ENCODE measurements at regions not wholly inside any gene's neighbourhood (a gene's known extent, or its start where the extent isn't known, plus 50 kb on each side); places are given as distances from the start of the nearest gene placed in this dataset.

DNA sequence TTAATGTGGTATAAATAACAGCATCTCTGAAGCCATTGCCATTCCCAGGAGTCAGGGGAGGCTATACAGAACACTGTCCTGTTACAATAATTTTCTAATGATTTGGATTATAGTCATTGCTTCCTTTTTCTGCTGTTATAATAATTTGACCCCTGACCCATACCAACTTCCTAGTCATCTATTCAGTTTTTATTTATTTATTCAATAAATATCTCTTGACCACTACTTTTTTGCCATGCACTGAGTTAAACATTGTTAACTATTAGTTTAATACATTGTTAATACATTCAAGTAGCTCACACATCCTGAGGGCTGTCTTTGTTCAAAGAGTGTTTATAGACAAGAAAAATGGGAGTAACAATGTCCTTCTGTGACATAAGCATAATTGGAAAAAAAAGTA, 235.5 kb upstream of the MEOX2 start:
- no peak for DNase-seq (ENCODE audit: low read depth, low spot score)

DNA sequence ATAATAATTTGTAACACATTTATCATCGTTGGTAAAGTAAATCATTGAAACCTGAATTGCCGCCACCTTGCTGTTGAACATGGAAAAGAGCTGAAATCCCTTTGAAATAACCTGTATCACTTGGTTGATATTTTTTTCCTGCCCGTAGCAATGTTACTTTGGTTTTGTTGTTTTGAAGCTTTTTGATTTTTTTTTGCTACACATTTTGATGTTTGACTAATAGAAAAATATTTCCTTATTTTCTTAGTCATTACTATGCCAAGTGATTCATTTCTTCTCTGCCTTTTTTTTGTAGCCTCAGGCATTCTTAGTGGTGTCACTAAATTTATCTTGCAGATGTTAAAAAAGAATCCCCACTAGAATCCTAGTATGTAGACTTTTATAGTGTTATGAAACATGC, 235.1 kb upstream of the MEOX2 start:
- DNase-seq (ENCODE audit: low read depth, low spot score) = no peak

DNA sequence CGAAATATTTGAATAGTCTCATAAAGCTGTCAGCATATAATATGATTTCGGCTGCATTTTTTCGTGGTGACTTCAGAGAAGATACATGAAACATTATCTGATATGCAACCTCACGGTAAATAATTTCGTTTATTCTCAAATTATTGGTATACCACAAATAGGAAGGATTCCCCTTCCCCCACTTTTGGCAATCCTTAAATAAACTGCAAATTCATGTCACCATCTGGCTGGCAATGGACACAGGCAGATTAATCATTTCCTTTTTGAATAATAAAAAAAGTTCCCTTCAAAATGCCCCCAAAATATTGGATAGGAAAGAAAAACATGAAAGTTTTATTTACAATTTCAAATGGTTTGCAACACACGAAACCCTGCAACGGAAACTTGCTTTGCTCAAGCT, 234.5 kb upstream of the MEOX2 start:
- no peak for DNase-seq (ENCODE audit: low read depth, low spot score)

DNA sequence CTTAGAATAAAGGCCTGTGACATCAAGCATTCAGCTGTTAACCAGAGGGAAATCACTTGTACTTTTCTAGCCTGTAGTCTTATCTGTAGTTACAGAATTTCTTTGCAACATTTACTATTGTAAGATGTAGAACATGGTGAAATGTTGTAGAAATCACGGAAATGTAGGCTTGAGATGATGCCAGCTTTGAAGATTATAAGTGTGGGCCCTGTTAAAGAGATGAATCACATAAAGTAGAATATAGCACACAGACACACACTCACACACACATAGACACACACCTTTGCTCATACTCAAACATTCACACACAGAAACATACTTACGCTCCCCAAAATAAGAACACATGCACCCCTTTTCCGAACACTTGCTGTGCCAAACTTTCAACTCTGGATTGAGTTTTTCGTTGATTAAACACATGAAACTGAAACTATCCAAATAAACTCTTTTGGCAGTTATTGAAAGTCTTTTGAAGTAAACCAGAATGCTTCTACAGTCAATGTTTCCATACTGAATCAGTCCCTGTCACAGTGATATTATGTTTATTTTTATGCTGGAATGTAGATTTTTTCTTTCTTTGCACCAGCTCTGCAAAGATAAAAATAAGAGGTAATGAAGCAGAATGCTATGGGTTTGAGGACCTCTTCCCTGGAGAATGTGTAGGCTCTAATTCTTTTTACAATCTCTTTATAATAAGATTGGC, 230.3 kb upstream of the MEOX2 start:
- peak; percentile 11 for DNase-seq (ENCODE audit: low read depth, low spot score)

DNA sequence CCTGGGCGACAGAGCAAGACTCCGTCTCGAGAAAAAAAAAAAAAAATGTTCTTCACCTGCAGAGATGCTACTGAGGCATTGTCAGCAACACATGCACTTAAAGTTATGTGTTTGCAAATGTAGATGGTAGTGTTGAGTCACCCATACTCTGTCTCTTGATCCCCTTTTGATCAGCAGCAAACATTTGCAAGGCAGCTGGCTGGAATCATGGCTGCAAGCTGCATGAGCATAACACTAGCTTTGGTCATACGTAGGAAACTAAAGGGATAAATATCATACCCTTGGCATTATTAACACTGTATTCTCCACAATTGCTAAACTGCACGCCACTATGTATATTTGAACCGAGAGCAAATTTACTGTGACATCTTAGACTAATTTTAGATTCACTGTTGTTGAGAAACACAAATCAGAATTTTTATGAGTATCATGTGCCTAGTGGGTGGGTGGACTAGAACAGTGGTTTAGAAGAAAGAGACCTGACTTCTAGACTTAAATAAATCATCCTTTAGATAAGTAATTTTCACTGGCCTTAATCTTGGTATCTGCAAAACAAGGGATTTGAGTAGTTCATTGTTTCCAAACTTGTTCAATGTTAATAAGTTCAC, 229.3 kb upstream of the MEOX2 start:
- no peak for DNase-seq (ENCODE audit: low read depth, low spot score)

DNA sequence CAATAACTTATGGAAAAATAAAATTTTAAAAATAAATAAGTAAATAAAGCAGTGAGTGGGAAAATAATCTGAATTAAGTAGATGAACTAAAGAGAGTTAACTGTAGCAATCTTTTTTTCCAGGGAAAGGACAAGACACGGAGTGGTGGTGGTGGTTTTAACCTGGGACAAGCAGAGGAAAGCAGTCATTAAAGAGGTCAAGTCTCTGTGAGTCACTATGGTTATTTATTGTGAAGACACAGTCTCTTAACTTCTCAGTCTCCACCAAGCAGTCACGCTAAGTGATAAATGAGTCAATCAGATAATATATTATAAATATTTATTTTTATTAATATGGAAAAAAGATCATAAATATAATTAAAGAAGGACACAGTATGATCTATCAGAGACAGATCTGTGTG, 228.1 kb upstream of the MEOX2 start:
- no peak for DNase-seq (ENCODE audit: low read depth, low spot score)

DNA sequence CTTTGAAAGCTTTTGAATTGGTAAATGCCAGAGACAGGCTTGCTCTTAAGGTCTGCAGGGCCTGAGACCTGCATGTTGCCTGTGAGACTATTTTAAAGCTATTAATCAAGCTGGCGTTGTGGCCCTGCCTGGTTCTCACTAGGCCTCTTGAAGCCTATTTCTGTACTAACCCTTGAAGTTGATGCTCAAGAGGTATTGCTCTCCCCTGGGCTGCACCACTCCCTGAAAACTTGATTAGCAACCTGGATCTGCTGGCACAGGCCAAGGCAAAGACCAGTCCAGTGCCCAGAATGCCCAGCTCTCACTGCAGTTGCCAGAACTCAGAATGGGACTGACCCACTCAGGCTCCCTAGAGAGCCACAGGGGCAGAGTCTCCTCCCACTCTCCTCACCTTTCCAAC, 220.0 kb upstream of the MEOX2 start:
- DNase-seq (ENCODE audit: low read depth, low spot score) = no peak

DNA sequence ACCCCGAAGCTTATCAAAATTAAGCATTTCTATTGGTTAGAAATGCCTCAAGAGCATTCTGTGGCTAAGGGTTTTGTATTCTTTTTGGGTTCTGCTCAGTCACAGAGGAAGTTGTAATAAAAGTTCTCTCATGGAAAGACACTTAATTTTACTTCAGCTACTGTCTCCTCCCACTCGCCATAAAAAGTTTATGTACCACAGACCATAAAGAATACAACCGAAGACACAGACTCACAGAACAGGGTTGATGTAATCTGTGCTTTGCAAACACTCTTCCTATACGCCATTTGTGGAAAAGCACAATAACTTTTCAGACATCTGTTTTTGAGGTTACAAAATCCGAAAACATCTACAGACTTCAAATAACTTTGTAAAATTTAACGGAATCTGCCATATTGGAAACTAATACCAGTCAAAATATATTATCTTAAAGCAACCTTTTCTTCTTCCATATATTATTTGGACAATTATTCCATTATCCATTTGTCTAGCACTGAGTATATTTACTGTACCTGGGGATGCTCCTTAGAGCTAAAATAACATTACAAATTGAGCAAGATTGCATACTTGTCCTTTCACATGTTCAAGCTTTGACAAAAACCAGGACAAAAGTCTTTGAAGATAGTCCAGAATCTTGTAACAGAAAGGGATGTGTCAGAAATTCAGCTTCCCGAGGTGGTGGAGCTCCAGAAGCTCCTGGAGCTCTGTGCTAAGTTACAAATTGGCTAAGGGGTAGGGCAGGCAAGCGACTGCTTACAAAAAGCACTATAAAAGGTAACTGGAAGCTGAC, 219.0 kb upstream of the MEOX2 start:
- DNase-seq (ENCODE audit: low read depth, low spot score) = no peak

DNA sequence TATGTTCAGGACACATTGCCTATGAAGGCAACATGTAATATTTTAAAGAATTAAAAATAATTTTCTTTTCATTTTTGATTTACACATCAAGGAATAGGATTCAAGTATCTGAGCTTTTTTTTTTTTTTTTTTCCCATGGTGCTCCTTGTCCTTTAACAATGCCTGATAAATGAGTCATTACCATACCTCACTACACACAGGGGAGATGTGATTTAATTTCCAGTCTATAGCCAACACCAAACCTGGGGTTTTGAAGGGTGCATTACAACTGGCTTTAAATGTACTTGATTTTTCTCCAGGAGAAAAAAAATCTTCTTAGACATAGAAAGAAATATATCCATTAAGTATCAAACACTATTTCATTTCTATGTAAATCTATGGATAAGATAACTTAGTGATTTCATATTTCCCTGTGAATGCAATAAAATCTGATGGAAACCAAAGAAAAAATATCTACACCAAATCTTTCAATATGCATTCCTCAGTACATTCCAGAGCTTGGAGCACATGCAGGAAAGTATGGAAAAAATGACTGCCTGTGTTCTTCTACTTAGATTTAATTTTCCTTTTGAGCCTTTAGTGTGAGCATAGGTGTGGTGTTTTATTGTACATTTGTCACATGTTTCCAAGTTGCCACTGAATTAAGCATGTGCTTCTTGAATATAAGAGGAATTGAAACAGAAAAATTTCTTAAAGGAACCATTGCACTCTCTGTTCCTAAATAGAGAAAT, 204.8 kb upstream of the MEOX2 start:
- peak; percentile 62 for DNase-seq (ENCODE audit: low read depth, low spot score)

DNA sequence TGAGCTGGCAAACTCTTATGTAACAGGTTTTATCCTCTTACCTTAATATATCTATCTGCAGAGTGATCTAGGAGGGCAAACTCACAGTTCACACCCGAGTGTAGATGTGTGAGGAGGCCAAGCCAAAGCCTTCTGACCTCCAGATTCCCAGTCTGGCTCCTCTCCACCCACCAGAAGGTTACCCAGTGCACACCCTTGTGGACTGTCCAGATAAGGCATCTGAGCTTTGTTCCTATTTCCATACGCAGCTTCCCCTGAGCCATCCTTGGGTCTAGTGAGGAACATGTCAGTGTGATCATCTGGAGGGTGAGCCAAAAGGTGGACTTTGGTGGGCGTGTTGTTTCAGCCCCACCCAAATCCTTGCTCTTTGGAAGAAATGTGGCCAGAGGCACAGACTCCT, 203.0 kb upstream of the MEOX2 start:
- peak; percentile 3 for DNase-seq (ENCODE audit: low read depth, low spot score)

DNA sequence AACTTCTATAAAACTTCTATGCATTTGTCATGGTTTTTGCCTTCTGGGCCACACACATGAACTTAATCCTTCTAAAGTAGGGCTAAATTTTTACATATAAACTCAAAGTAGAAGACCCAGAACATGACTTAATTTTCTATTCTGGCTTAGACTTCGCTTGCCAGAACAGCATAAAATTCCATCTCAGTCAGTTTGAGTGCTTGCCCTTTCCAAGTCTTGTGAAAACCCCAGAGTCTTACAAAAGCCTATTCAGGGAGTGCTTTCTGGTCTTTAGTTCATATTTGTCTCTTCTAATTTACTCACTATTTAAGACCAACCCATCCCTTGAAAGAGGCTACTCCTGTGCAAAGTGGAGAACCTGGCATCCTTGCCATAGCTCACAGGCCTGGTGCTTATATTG, 201.6 kb upstream of the MEOX2 start:
- DNase-seq (ENCODE audit: low read depth, low spot score) = no peak

DNA sequence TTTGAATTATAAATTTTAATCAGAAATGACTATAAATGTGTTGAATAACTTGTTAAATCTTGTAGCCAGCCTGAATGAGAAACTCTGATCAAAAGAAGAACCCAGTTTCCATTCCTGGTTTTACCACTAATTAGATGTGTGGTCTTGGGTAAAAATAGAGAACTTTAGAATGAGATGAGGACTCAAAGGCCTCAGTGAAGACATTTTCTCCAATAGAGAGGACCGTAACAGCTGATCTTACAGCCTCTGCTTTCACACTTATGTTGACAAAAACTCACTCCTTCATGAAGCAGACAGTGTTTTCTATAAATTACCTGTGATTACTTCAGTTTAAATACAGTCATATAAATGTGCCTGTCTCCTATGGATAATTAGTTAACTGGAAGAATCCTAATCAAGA, 200.1 kb upstream of the MEOX2 start:
- DNase-seq (ENCODE audit: low read depth, low spot score) = peak; percentile 27

DNA sequence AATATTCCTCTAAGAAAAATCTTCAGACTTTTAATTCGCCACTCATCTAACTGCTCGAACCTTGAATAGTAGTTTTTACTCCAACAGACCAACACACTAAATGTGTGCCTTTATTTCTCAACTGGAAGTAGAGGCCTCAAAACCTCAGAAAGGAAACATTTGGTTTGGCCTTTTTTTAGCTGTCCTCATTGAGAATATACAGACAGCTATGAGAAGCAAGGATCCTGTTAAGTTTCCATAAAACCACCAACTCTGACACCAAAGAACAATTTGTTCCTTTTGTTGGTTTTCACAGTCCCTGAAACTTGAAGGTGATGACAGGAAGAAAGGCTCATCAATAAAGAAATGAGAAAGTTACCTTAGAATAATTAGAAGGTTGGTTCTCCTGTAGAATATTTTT, 199.2 kb upstream of the MEOX2 start:
- DNase-seq (ENCODE audit: low read depth, low spot score) = peak; percentile 4

DNA sequence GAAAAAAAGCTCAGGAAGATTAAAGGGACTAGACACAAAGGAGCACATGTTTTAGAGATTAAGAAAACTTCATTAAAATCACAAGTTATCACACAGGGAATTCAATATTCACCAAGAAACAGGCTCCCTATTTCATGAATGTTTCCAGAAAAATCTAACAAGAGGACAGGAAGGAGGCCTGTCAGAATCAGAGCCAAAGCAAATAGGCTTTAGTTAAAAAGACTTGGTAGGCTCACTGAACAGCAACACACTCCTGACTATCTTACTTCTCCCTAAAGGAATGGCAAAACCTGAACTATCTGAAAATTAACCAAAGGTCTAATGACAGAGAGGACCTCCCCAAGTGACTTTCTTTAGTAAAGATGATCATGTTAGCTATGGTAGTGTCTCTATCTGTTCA, 188.3 kb upstream of the MEOX2 start:
- DNase-seq (ENCODE audit: low read depth, low spot score) = peak; percentile 44

DNA sequence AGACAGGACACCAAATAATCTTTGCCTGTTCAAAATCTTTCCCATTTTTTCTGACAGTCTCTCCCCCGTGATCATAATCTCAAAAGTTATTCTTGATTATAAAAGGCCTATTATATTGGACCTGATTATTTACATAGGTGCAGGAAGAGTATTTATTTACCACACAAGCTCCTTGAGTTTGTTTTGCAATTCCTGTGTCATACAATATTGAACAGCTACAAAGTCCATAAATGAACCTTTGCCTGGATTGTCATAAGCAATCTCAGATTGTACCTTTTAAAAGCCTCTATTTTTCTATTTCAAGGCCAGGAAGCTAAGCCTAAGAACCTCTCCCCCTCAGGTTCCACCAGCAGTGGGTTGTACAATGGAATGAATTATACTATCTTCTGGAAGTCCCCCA, 183.9 kb upstream of the MEOX2 start:
- no peak for DNase-seq (ENCODE audit: low read depth, low spot score)

DNA sequence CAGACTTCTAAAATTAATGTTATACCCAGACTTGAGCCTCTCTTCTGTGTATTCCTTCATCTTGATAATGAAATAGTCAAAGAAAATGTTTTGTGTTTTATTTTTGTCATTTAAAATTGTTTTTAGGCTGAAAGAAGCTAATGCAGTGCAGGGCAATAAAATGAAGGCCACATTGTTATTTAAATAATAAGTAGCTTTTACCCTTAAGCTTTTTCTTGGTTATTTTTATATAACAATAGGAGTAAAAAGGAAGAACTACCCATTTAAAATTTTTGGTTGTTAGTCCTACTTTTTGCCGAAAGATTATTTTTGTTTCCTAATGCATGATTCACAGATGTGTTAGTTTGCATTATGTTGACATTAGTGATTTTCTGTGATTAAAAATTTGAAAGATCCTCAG, 181.0 kb upstream of the MEOX2 start:
- no peak for DNase-seq (ENCODE audit: low read depth, low spot score)

DNA sequence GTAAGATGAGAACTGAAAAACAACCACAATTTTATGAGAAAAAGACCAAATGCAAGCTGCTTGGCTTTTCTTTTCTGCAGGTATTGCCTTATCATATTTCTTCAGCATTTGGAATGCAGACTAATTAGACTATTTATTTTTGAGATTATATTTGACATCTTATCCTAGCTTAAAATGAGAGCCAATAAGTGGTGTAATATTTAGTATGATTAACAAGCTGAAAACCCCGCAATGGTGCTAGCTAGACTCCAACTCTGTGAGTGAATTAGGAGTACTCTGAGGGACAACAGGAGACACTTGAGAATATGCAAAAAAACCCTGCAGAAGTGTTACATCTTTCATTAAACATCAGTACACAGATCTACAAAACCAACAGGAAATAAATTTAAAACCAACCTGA, 180.3 kb upstream of the MEOX2 start:
- no peak for DNase-seq (ENCODE audit: low read depth, low spot score)

DNA sequence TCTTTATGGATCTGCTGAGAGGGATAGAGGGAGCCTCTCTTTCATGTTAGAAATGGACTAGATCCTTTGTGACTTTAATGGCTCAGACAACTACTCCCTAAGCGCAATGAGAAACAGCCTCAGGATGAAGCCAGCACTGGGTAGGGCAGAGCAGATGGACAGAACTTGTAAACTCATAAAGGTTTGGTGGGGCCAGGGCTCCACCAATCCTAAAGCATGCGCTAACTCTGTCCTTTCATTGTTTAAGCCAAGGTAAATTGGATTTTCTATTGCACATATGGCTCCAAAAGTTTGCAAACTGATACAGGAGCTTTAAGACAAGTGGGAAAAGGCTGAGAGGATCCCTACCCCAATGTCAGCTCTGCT, 178.1 kb upstream of the MEOX2 start:
- DNase-seq (ENCODE audit: low read depth, low spot score) = no peak

DNA sequence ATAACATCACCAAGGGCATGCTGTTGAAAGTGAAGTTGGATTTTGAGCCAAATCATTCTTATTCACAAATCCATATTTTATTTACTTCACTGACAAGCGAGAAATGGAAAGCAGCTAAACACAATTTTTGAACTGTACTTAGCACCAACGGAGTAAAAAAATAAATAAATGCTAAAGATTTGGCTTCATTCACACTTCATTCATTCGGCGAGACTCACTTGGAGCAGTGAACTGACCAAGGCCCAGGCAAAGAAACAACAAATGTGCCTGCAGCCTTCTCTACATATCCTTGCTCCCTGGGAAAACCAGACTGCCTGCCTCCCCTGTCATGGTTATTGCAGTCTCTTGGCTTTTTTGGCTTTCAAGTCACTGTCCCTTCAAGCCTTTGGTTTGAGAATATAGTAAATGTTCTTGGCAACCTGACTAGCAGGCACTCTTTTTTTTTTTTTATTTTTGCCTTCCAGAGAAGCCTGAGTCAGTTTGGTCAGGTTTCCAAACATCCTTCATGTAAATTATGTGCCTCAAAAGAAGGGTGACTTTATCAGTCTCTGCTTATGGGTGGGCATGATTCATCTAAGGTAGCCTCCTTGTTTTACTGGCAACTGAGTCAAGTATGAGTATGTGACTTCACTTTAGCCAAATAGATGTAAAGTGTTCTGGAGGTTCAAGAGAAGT, 177.6 kb upstream of the MEOX2 start:
- peak; percentile 22 for DNase-seq (ENCODE audit: low read depth, low spot score)

DNA sequence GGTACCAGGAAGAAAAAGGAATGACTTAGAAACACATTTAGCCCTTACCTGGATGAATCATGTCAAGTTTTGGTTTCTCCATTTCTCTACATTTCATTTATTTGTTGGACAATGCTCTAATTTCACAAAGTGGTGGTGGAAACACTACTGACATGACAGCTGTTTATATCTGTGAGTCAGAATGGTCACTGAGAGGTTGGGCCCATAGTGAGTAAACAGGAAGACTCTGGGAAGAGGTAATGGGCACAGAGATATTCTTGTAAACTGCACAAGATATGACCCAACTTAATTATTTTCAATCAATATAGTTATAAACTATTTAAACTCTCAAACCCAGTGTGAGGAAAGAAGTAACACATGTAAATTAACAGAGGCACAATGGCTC, 176.3 kb upstream of the MEOX2 start:
- DNase-seq (ENCODE audit: low read depth, low spot score) = no peak

DNA sequence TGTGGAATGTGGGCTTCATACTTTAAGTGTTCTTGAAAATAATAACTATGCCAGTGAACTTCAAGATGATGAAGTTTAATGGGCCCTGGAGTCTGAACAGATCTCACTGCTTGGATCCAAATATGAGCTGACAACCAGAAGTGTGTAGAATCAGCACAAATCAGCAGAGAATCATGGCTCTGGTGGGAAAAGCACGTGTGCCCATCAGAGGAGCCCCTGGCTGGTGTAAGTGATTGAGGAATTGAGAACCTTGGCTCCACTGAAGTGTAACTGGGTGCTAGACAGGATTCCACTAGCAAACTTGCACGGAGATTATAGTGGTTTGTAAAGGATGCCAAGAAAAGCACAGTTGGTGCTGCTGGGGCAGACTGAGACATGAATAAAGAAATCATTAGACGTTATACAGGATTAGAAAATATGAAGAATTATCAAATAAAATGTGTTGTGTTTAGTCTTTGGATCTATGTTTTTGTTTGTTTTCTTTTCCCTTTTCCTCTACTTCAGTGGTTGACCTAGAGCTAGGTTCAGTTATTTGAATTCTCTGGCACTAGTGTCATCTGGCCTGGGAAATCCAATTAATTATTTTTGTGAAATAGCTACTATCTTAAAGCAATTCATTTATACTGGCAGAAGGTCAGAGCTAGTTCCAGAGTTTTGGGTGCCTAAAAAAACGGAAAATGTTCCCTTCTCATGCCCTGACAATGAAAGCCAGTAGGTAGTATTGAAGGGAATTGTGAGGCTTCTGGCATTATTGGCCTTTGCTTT, 175.7 kb upstream of the MEOX2 start:
- peak; percentile 62 for DNase-seq (ENCODE audit: low read depth, low spot score)

Data from astrocyte of the hippocampus (primary cell).